HFFc6 (cell line): ENCODE measurements at regions not wholly inside any gene's neighbourhood (a gene's known extent, or its start where the extent isn't known, plus 50 kb on each side); places are given as distances from the start of the nearest gene placed in this dataset.

Experiments
- DNase-seq: peaks from one replicate; pipeline ENCODE4 v3.0.0-alpha.2; 2018
- H3K27ac Mint-ChIP-seq: 2 replicates; pipeline ENCODE4 v1.8.0; 2020; ENCODE audit warnings: mild to moderate bottlenecking, mixed read lengths
- H3K27me3 Mint-ChIP-seq: 2 replicates; pipeline ENCODE4 v1.8.0; 2021; ENCODE audit warnings: mild to moderate bottlenecking, moderate library complexity, mixed read lengths; ENCODE audit not compliant: insufficient read depth
- H3K36me3 Mint-ChIP-seq: 2 replicates; pipeline ENCODE4 v1.8.0; 2021; ENCODE audit warnings: low read depth, mixed read lengths
- H3K4me1 Mint-ChIP-seq: 2 replicates; pipeline ENCODE4 v1.8.0; 2020; ENCODE audit warnings: low read depth, mixed read lengths
- H3K4me3 Mint-ChIP-seq: 2 replicates; pipeline ENCODE4 v1.8.0; 2020; ENCODE audit warnings: mild to moderate bottlenecking, moderate library complexity, mixed read lengths
- H3K9me3 Mint-ChIP-seq: 2 replicates; pipeline ENCODE4 v1.8.0; 2020; ENCODE audit warnings: mild to moderate bottlenecking, mixed read lengths
- CTCF ChIP-seq: fragments of 200-600 bp; sonication (generic); IDR thresholded peaks from 2 replicates; pipeline ENCODE4 v1.5.0; 2021; ENCODE audit warnings: antibody characterized with exemption, mild to moderate bottlenecking

GRCh38 chr3:139808201-139808600 lies 126.8 kb upstream of the CLSTN2 start:
- DNase-seq = no peak
- no peak for TF ChIP-seq CTCF
- no peaks in the 10 kb centered on the region for H3K27me3 Mint-ChIP-seq

GRCh38 chr3:139803294-139803693 lies 125.5 kb upstream of the NMNAT3 start:
- Mint-ChIP-seq H3K4me1 (no peaks in the 10 kb centered on the region), H3K27ac (no peak overlapping the region), H3K9me3 (peaks cover 26% of the 10 kb centered on the region), H3K36me3 (no peaks in the 10 kb centered on the region), H3K4me3 (no peak overlapping the region), H3K27me3 (no peaks in the 10 kb centered on the region)
- no peak for DNase-seq
- no peak for TF ChIP-seq CTCF

More at GRCh38 chr3:139808201-139808600, 126.8 kb upstream of the CLSTN2 start:
- Mint-ChIP-seq H3K9me3 (peaks cover 32% of the 10 kb centered on the region), H3K27ac (no peak overlapping the region), H3K4me3 (no peak overlapping the region), H3K36me3 (no peaks in the 10 kb centered on the region), H3K4me1 (no peaks in the 10 kb centered on the region)

GRCh38 chr3:139797724-139798343 lies 120.1 kb upstream of the NMNAT3 start:
- no peaks in the 10 kb centered on the region for H3K36me3 Mint-ChIP-seq
- DNase-seq = no peak
- no peak overlapping the region for H3K27ac Mint-ChIP-seq
- H3K4me1 Mint-ChIP-seq = no peaks in the 10 kb centered on the region
- peaks cover 6% of the 10 kb centered on the region; the same call in 1 of the 2 replicates for H3K27me3 Mint-ChIP-seq
- H3K4me3 Mint-ChIP-seq = no peak overlapping the region
- peaks cover 19% of the 10 kb centered on the region for H3K9me3 Mint-ChIP-seq
- no peak for TF ChIP-seq CTCF

DNA sequence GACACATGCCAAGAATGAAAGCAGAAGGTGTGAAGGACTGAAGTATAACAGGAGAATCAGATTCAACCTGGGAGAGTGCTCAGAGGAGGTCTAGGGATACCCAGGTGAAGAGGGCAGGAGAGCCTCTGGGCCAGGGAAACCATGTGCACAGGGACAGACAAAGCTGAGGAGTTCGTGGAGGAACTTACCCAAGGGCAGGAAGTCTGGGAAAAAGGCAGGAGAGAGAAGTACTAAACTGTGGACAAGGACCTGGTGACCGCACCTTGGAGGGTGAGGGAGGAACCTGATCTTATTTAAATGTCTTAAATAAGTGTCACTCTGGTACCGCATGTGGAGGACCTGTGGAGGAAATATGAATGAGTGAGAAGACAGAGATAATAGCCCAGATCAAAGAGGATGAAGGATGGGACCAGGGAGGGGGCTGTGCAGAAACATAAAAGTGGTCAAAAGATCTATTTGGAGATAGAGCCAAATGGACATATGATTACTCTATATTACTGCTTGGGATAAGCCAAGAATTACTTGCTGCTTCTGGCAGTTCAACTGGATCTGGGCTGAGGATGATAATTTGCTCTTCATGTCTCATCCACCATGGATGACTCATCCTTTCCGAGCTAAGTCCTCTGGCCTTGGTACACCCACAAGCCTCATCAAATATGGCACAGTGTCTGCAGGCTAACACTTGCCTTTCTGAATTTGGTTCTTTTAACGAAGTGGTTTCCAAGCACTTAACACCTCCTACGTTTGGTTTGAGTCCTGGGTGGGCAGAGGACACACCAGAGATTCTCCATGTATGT lies 116.9 kb upstream of the NMNAT3 start:
- Mint-ChIP-seq H3K4me1 (no peaks in the 10 kb centered on the region), H3K27ac (no peak overlapping the region), H3K36me3 (peaks cover 5% of the 10 kb centered on the region; the same call in 1 of the 2 replicates), H3K4me3 (no peak overlapping the region), H3K9me3 (peaks cover 42% of the 10 kb centered on the region), H3K27me3 (peaks cover 6% of the 10 kb centered on the region; the same call in 1 of the 2 replicates)
- no peak for TF ChIP-seq CTCF
- DNase-seq = no peak

DNA sequence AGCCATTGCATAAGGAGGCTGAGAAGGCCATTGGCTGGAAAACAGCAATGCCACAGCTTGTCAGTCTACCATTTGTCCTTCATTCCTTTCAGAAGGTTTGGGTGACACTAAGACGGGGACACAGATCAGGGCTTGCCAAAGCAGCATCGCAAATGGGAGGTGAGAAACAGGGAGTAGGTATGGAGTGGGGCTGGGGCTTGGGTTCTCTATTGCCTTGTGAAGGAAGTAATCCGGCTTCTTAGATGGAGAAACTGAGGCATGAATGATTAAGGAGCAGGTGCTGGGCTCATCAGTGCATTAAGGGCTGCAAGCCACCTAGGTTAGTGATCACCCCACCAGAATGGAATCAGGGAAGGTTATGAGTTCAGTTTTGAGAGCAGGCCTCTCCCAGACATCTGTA lies 115.6 kb upstream of the NMNAT3 start:
- Mint-ChIP-seq H3K36me3 (peaks cover 5% of the 10 kb centered on the region; the same call in 1 of the 2 replicates), H3K9me3 (peaks cover 44% of the 10 kb centered on the region), H3K27me3 (peaks cover 6% of the 10 kb centered on the region; the same call in 1 of the 2 replicates), H3K4me1 (no peaks in the 10 kb centered on the region), H3K27ac (no peak overlapping the region), H3K4me3 (no peak overlapping the region)
- DNase-seq = no peak
- no peak for TF ChIP-seq CTCF
